Endothelial cell of umbilical vein (primary cell): ENCODE measurements at regions not wholly inside any gene's neighbourhood (a gene's known extent, or its start where the extent isn't known, plus 50 kb on each side); places are given as distances from the start of the nearest gene placed in this dataset.

Experiments used
- BruUV-seq: library from RNA; stranded (reverse); fragments of 400-500 nt; replicated peaks from 2 replicates; lab custom pipeline; 2021; lab: Mats Ljungman, UMichigan
- CTCF ChIA-PET: fragments of 300-600, 350-600 bp; sonication (Branson Sonifier 250); formaldehyde crosslinking; loops from one replicate; lab custom pipeline; 2021; ENCODE audit warnings: antibody characterized with exemption, inconsistent platforms; lab: Charles Lee
- POLR2A ChIA-PET: fragments of 300-600, 350-600 bp; sonication (Branson Sonifier 250); formaldehyde crosslinking; loops from one replicate; lab custom pipeline; 2021; ENCODE audit warnings: antibody characterized with exemption, inconsistent platforms; lab: Charles Lee
- DNase-seq: peaks from one replicate; pipeline ENCODE4 v3.0.0-alpha.2; 2011; ENCODE audit warnings: low read depth, low spot score
- FAIRE-seq: peaks from 2 replicates; lab custom pipeline; 2011; peaks lifted over from hg19 to GRCh38; lab: Jason Lieb, UNC
- H2AFZ ChIP-seq: 2 replicates; pipeline ENCODE4 v1.6.0; 2012; ENCODE audit warnings: low read depth, low read length, control low read depth, inconsistent platforms
- H3K27ac ChIP-seq: 2 replicates; pipeline ENCODE4 v1.5.1; 2011; ENCODE audit warnings: low read depth, mild to moderate bottlenecking, control low read depth, low read length, moderate library complexity; ENCODE audit not compliant: insufficient read depth
- H3K27me3 ChIP-seq, 2 experiments: 2 replicates each; pipeline versions ENCODE4 v1.6.0 to v1.6.1; 2011; ENCODE audit warnings: low read length in 2 of 2, mixed read lengths in 1 of 2; ENCODE audit not compliant: control insufficient read depth in 2 of 2, insufficient read depth in 2 of 2
- H3K36me3 ChIP-seq, 2 experiments: 2 replicates in 1 of 2; 3 replicates in 1 of 2; pipeline ENCODE4 v1.5.1; 2011; ENCODE audit warnings: low read length in 2 of 2, mild to moderate bottlenecking in 1 of 2, moderate library complexity in 1 of 2; ENCODE audit not compliant: control insufficient read depth in 2 of 2, insufficient read depth in 2 of 2; ENCODE audit errors: extremely low read depth in 1 of 2
- H3K4me1 ChIP-seq: 3 replicates; pipeline ENCODE4 v1.5.1; 2011; ENCODE audit warnings: mild to moderate bottlenecking, low read length; ENCODE audit not compliant: control insufficient read depth, insufficient read depth; ENCODE audit errors: extremely low read depth
- H3K4me2 ChIP-seq: 2 replicates; pipeline ENCODE4 v1.6.1; 2011; ENCODE audit warnings: low read length, control low read depth, mixed read lengths; ENCODE audit not compliant: insufficient read depth
- H3K4me3 ChIP-seq, 3 experiments: fragments of 200-600 bp in 1 of 3; sonication (generic), shearing (Covaris generic) in 1 of 3; replicated peaks in 1 of 3; 2 replicates each; pipeline ENCODE4 v1.5.1; 2011 to 2016; ENCODE audit warnings: control low read depth in 3 of 3, low read length in 3 of 3, mild to moderate bottlenecking in 2 of 3, inconsistent platforms in 1 of 3, low read depth in 1 of 3, moderate library complexity in 1 of 3; ENCODE audit not compliant: insufficient read depth in 1 of 3
- H3K79me2 ChIP-seq: 2 replicates; pipeline ENCODE4 v1.6.0; 2012; ENCODE audit warnings: low read length, inconsistent platforms; ENCODE audit not compliant: control insufficient read depth, insufficient read depth
- H3K9ac ChIP-seq: replicated peaks from 2 replicates; pipeline ENCODE3; 2011; ENCODE audit warnings: low read length, control low read depth; ENCODE audit not compliant: insufficient read depth; ENCODE audit errors: extremely low read depth
- H3K9me1 ChIP-seq: replicated peaks from 3 replicates; pipeline ENCODE4 v1.6.0; 2011; ENCODE audit warnings: mild to moderate bottlenecking, low read length; ENCODE audit not compliant: control insufficient read depth, insufficient read depth; ENCODE audit errors: extremely low read depth
- H3K9me3 ChIP-seq: replicated peaks from 2 replicates; pipeline ENCODE4 v1.5.1; 2012; ENCODE audit warnings: low read length, inconsistent platforms; ENCODE audit not compliant: control insufficient read depth, insufficient read depth
- H4K20me1 ChIP-seq: replicated peaks from 2 replicates; pipeline ENCODE3; 2011; ENCODE audit warnings: mild to moderate bottlenecking, low read length; ENCODE audit not compliant: control insufficient read depth, insufficient read depth; ENCODE audit errors: extremely low read depth
- CTCF ChIP-seq, 2 donors: IDR thresholded peaks; 1 replicate in 1 of 2; 2 replicates in 1 of 2; pipeline ENCODE4 v1.5.1; 2011; ENCODE audit warnings: low read length in 2 of 2, mild to moderate bottlenecking in 2 of 2, moderate library complexity in 2 of 2, control low read depth in 1 of 2, inconsistent platforms in 1 of 2, low read depth in 1 of 2; ENCODE audit not compliant: insufficient read depth in 1 of 2; ENCODE audit errors: extremely low read depth in 1 of 2
- FOS ChIP-seq: IDR thresholded peaks from 2 replicates; pipeline ENCODE4 v1.6.1; 2011; ENCODE audit warnings: mild to moderate bottlenecking, low read length, moderate library complexity, borderline replicate concordance; ENCODE audit not compliant: insufficient read depth
- GATA2 ChIP-seq: IDR thresholded peaks from 2 replicates; pipeline ENCODE4 v1.7.0; 2011; ENCODE audit warnings: low read depth, mild to moderate bottlenecking, moderate library complexity, mixed read lengths, low read length; ENCODE audit not compliant: insufficient read length, insufficient read depth
- JUN ChIP-seq: IDR thresholded peaks from 2 replicates; pipeline ENCODE4 v1.6.1; 2011; ENCODE audit warnings: borderline replicate concordance, low read depth; ENCODE audit not compliant: insufficient read length, insufficient read depth
- MAX ChIP-seq: IDR thresholded peaks from 2 replicates; pipeline ENCODE4 v1.6.1; 2011; ENCODE audit not compliant: insufficient read depth, insufficient read length
- MYC ChIP-seq: IDR thresholded peaks from one replicate; pipeline ENCODE4 v1.6.1; 2011; ENCODE audit warnings: mild to moderate bottlenecking, low read depth, low read length
- POLR2AphosphoS5 ChIP-seq: IDR thresholded peaks from 2 replicates; pipeline ENCODE4 v1.6.1; 2012; ENCODE audit warnings: low read depth, mild to moderate bottlenecking, control low read depth, low read length, moderate library complexity; ENCODE audit not compliant: insufficient read depth
- dilution Hi-C: fragments of 300-500 bp; cut with MboI; formaldehyde crosslinking; loops from one replicate; pipeline ENCODE4 v1.15.0; 2019; ENCODE audit warnings: low sequenced_read_pairs; ENCODE audit not compliant: extremely low pct_ligation_motif_present
- intact Hi-C: fragments of 100-400 bp; cut with micrococcal nuclease; formaldehyde crosslinking; loops from one replicate; pipeline ENCODE4 v1.10.0; 2022

- Histone ChIP-seq H2AFZ (no peak overlapping the region), H3K9me1 (no peaks in the 10 kb centered on the region), H3K9me3 (no peaks in the 10 kb centered on the region), H3K4me2 (no peak overlapping the region), H3K79me2 (no peaks in the 10 kb centered on the region), H3K9ac (no peak overlapping the region), H3K27me3 (no peaks in the 10 kb centered on the region), H3K36me3 (no peaks in the 10 kb centered on the region), H3K4me1 (no peaks in the 10 kb centered on the region), H4K20me1 (no peaks in the 10 kb centered on the region), H3K4me3 (no peak overlapping the region), H3K27ac (no peak overlapping the region)
- intact Hi-C loops (no loop called here), dilution Hi-C loops (no loop called here)
- TF ChIP-seq FOS: no peak
- no peak for TF ChIP-seq GATA2
- TF ChIP-seq JUN: no peak
- TF ChIP-seq MYC: no peak
- no peak for TF ChIP-seq POLR2AphosphoS5
- no peak for TF ChIP-seq MAX
- TF ChIP-seq CTCF (IDR thresholded peaks at IDR 0.05; ENCODE audit: extremely low read depth in 1 of 2, insufficient read depth in 1 of 2, low read depth in 1 of 2, low read length in 2 of 2): no peak
- POLR2A ChIA-PET: no interaction called here
- no peak for FAIRE-seq
- no peak for DNase-seq
- CTCF ChIA-PET: no interaction called here
- no TSS peak for BruUV-seq
Measured at GRCh38 chr6:33927112-33927511, 123.3 kb upstream of the MLN start.
